Sigmoid colon (tissue), 6 donors: ENCODE measurements at regions not wholly inside any gene's neighbourhood (a gene's known extent, or its start where the extent isn't known, plus 50 kb on each side); places are given as distances from the start of the nearest gene placed in this dataset.

Source experiments
- DNase-seq: peaks from one replicate; pipeline ENCODE4 v3.0.0-alpha.2; 2019
- H3K27ac ChIP-seq, 4 donors: fragments of 200-600 bp; sonication (generic); one replicate each; pipeline ENCODE4 v1.5.1; 2016 to 2019; ENCODE audit warnings: mild to moderate bottlenecking in 1 of 4
- H3K27me3 ChIP-seq, 3 donors: fragments of 200-600 bp; sonication (generic); one replicate each; pipeline ENCODE4 v1.5.1; 2019; ENCODE audit warnings: mild to moderate bottlenecking in 1 of 3
- H3K36me3 ChIP-seq, 4 donors: fragments of 200-600 bp; sonication (generic); one replicate each; pipeline ENCODE4 v1.5.1; 2016 to 2019
- H3K4me1 ChIP-seq, 4 donors: fragments of 200-600 bp; sonication (generic); one replicate each; pipeline ENCODE4 v1.5.1; 2017 to 2019
- H3K4me3 ChIP-seq, 4 donors: fragments of 200-600 bp; sonication (generic); one replicate each; pipeline ENCODE4 v1.5.1; 2017 to 2019; ENCODE audit warnings: mild to moderate bottlenecking in 2 of 4, moderate library complexity in 1 of 4
- H3K9me3 ChIP-seq, 4 donors: fragments of 200-600 bp in 3 of 4; sonication (generic) in 3 of 4; one replicate each; pipeline versions ENCODE4 v1.5.1 to v1.6.1; 2013 to 2019
- EP300 ChIP-seq, 4 donors: sonication (generic); formaldehyde crosslinking; IDR thresholded peaks; one replicate each; pipeline ENCODE4 v1.6.1; 2017; ENCODE audit warnings: antibody characterized with exemption in 4 of 4
- POLR2A ChIP-seq, 2 donors: fragments of 450-650 bp; IDR thresholded peaks; one replicate each; pipeline ENCODE4 v1.6.1; 2016; ENCODE audit warnings: antibody characterized with exemption in 2 of 2, mild to moderate bottlenecking in 2 of 2, moderate library complexity in 2 of 2
- POLR2AphosphoS5 ChIP-seq, 4 donors: sonication (generic); formaldehyde crosslinking; IDR thresholded peaks; one replicate each; pipeline ENCODE4 v1.6.1; 2017; ENCODE audit warnings: antibody characterized with exemption in 4 of 4
- WGBS, 2 donors: extraction: QIAGEN DNeasy Blood & Tissue Kit; methylation state at CpG; one replicate each; pipeline ENCODE4 v1.1.7; 2013; 5-methylcytosine and 5-hydroxymethylcytosine counted together
- intact Hi-C: fragments of 100-400 bp; cut with DNase I; formaldehyde crosslinking; loops from one replicate; pipeline ENCODE4 v1.15.1; 2023
- TF ChIP-seq, protein P1 (sequence below), 4 experiments: fragments of 450-650 bp in 3 of 4; fragments of 200-600 bp in 1 of 4; IDR thresholded peaks; one replicate each; pipeline ENCODE4 v1.5.1; 2016 to 2019; ENCODE audit warnings: antibody characterized with exemption in 4 of 4, mild to moderate bottlenecking in 3 of 4, moderate library complexity in 2 of 4
- donor health status: healthy with polysubstance abuse.
- donor health status: healthy.

DNA sequence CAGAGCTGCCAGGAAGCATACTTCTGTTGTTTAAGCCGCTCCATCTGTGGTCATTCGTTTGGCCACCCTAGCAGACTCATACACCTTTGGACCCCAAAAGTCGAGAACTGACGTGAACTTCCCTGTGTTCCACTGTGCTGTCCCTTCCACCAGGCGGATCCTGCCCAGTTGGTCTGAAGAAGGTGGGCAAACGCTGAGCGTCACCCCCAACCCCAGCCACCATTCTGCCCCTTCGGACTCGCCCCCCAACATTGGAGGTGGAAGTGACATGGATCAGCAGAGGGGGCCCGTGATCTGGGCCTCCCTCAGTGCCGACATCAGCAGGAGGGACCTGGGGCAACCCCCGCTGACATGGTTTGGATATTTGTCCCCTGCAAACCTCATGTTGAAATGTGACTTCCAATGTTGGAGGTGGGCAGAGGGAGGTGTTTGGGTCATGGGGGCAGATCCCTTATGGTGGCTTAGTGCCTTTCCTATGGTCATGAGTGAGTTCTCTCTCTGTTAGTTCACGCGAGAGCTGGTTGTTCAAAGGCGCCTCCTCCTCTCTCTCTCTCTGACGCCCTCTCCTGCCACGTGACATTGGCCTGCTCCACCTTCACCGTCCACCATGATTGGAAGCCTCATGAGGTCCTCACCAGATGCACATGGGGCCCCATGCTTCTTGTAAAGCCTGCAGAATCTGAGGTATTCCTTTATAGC is 93.6 kb upstream of the ZNF507 start:
- H3K4me3 ChIP-seq, result no peak overlapping the region
- intact Hi-C loops, result no loop called here
- DNase-seq, result peak; percentile 40
- no peak overlapping the region for H3K27ac ChIP-seq
- no peaks in the 10 kb centered on the region for H3K4me1 ChIP-seq
- 90 to 95% methylated on average over 18 of the region's 18 CpGs for WGBS, 2 donors
- peaks cover 0 to 3% (median 0%) of the 10 kb centered on the region in 3 donors for H3K27me3 ChIP-seq
- no peaks in the 10 kb centered on the region for H3K9me3 ChIP-seq
- no peak for TF ChIP-seq POLR2AphosphoS5 (IDR thresholded peaks at IDR 0.05)
- TF ChIP-seq, protein P1, sequence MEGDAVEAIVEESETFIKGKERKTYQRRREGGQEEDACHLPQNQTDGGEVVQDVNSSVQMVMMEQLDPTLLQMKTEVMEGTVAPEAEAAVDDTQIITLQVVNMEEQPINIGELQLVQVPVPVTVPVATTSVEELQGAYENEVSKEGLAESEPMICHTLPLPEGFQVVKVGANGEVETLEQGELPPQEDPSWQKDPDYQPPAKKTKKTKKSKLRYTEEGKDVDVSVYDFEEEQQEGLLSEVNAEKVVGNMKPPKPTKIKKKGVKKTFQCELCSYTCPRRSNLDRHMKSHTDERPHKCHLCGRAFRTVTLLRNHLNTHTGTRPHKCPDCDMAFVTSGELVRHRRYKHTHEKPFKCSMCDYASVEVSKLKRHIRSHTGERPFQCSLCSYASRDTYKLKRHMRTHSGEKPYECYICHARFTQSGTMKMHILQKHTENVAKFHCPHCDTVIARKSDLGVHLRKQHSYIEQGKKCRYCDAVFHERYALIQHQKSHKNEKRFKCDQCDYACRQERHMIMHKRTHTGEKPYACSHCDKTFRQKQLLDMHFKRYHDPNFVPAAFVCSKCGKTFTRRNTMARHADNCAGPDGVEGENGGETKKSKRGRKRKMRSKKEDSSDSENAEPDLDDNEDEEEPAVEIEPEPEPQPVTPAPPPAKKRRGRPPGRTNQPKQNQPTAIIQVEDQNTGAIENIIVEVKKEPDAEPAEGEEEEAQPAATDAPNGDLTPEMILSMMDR (IDR thresholded peaks at IDR 0.05), result no peak
- H3K36me3 ChIP-seq, result no peaks in the 10 kb centered on the region

DNA sequence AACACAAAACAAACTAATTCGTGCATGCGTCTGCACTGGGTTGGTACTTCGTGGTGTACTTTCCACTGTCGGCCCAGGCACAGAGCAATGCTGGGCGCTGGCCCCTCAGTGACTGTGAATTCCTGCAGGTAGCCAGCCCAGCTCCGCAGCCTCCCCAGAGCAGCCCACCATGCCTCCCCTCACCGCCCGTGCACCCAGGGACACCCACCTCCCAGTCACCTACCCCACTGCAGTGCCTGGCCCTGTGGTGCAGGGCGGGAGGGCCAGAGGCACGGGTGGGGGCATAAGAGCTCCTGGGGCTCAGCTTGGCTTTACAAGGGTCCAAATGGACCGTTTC is 93.1 kb upstream of the ZNF507 start:
- Histone ChIP-seq H3K9me3 (no peaks in the 10 kb centered on the region), H3K27ac (no peak overlapping the region), H3K27me3 (no peaks in the 10 kb centered on the region), H3K36me3 (no peaks in the 10 kb centered on the region), H3K4me3 (no peak overlapping the region), H3K4me1 (no peaks in the 10 kb centered on the region)
- TF ChIP-seq EP300 (IDR thresholded peaks at IDR 0.05), result no peak
- 70 to 84% methylated on average over 11 of the region's 11 CpGs for WGBS, 2 donors
- intact Hi-C loops, result no loop called here
- no peak for DNase-seq

DNA sequence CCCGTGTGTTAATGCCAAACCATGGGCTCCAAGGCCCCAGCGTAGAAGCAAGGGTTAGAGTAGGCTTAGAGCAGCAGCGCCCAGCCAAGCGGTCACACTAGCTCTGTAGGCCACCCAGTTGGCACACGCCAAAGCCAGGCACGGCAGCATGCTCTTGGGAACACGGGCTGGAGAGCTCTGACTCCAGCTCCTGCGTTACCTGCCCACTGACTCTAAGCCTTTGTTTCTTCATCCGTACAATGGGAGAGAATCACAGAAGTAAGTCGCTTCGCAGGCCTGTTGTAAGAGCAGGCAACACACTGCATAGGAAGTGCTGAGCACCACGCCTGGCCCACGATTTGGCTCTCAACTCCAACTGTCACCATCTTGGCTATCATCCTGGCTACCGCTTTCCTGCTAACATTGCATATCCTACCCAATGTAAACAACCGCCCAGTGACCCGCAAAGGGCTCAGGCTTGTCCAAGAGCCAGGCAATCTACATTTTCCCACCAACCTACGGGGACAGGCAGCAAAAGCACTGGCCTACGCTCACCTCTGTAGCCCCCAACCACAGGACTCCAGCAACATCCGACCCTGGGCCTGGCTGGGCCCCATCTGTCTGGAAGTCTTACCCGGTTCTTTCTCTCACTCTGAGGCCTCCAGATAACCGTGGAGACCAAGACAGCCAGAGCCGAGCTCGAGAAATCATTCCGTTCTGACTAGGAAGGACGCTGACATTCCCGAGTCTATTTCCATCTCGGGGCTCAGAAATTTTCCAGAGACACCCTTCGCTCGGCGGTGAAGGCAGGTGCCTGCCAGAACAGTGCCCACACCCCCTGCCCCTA is 91.5 kb upstream of the ZNF507 start:
- Histone ChIP-seq H3K4me3 (no peak overlapping the region), H3K4me1 (no peaks in the 10 kb centered on the region), H3K9me3 (no peaks in the 10 kb centered on the region), H3K27me3 (no peaks in the 10 kb centered on the region), H3K36me3 (no peaks in the 10 kb centered on the region), H3K27ac (no peak overlapping the region)
- 90 to 92% methylated on average over 30 of the region's 30 CpGs for WGBS, 2 donors
- DNase-seq, result peak; percentile 46
- TF ChIP-seq POLR2A (IDR thresholded peaks at IDR 0.05), result no peak
- TF ChIP-seq, protein P1 (IDR thresholded peaks at IDR 0.05), result no peak
- TF ChIP-seq POLR2AphosphoS5 (IDR thresholded peaks at IDR 0.05), result no peak
- no peak for TF ChIP-seq EP300 (IDR thresholded peaks at IDR 0.05)
- intact Hi-C loops, result no loop called here

DNA sequence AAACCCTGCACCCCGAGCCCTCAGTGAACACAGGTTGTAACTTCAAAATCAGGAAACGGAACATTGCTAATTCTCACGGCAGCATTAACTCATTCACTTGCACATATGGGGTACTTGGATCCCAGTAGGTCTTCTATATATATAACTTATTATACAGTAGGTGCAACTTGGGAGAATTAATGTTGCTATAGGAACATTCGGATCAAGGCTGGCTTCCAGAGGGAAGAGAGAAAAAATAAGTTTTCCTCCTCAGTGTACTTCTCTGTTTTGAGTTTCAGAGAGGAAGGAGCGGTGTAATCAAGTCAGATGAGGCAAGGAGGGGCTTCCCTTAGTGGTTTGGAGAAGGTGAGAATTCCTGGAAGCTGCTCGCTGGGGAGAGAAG is 90.9 kb upstream of the ZNF507 start:
- H3K4me1 ChIP-seq, result no peaks in the 10 kb centered on the region
- intact Hi-C loops, result no loop called here

More for the DNA sequence above, 90.9 kb upstream of the ZNF507 start:
- Histone ChIP-seq H3K27me3 (no peaks in the 10 kb centered on the region), H3K36me3 (no peaks in the 10 kb centered on the region), H3K4me3 (no peak overlapping the region), H3K9me3 (no peaks in the 10 kb centered on the region), H3K27ac (no peak overlapping the region)
- TF ChIP-seq, protein P1 (IDR thresholded peaks at IDR 0.05), result no peak
- TF ChIP-seq EP300 (IDR thresholded peaks at IDR 0.05) (no peak), POLR2A (IDR thresholded peaks at IDR 0.05) (no peak), POLR2AphosphoS5 (IDR thresholded peaks at IDR 0.05) (no peak)
- WGBS, 2 donors, result 66 to 84% methylated on average over 6 of the region's 6 CpGs
- DNase-seq, result no peak
